ENCODE measurements at regions not wholly inside any gene's neighbourhood (a gene's known extent, or its start where the extent isn't known, plus 50 kb on each side); places are given as distances from the start of the nearest gene placed in this dataset.

DNA sequence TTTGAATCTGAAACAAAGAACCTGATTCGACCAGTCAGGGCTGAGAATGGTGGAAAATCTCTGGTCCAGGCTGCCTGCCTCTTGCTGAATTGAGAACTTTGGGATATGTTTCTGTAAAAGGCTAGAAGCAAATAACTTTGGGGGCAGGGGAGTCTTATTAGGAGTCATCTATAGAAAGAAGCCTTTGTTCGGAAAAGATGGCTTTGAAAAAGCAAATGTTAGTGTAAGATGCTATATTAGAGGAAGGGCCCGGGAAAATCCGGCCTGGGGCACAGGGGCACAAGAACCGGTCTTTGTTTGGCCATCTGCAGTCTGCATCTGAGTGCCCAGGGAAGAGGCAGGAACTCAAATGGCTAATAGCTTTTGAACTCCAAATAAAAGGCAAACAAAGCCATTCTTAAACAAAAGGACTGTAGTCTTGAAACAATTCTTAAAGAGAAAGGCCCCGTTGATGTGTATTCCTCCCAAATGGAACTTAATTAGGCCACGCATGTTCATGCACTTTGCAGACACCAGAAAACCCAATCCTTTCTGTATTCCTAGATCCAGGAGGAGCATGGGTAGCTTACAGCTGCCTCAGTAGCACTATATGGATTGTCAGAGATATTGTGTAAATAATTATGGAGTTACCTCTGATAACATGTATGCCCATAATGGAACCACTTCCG, 180.0 kb upstream of the ARL4C start:
- Histone ChIP-seq H3K9me3 (ENCODE audit: insufficient read depth, low read length, severe bottlenecking) (no peaks in the 10 kb centered on the region), H3K4me3 (ENCODE audit: low read depth in 1 of 2, low read length in 2 of 2) (no peak overlapping the region), H3K9ac (ENCODE audit: low read depth, low read length) (no peak overlapping the region), H3K36me3 (ENCODE audit: insufficient read depth, low read length) (no peaks in the 10 kb centered on the region), H3K4me1 (ENCODE audit: insufficient read depth, low read length) (no peaks in the 10 kb centered on the region), H2AFZ (ENCODE audit: low read depth, low read length) (no peak overlapping the region), H3K27ac (ENCODE audit: low read length) (no peak overlapping the region), H3K4me2 (ENCODE audit: insufficient read depth, low read length) (no peak overlapping the region), H4K20me1 (ENCODE audit: insufficient read depth, low read length) (no peaks in the 10 kb centered on the region), H3K79me2 (ENCODE audit: insufficient read depth, low read length) (no peaks in the 10 kb centered on the region), H3K27me3 (ENCODE audit: insufficient read depth, low read length, poor library complexity) (peaks cover 7% of the 10 kb centered on the region)
- TF ChIP-seq EZH2 (IDR thresholded peaks at IDR 0.05; ENCODE audit: borderline replicate concordance, low read depth, low read length, severe bottlenecking) (no peak), CTCF (IDR thresholded peaks at IDR 0.05; ENCODE audit: borderline replicate concordance, extremely low read depth, low read length, poor library complexity, severe bottlenecking) (no peak)
- ATAC-seq (ENCODE audit: insufficient read depth, low read depth) (no peak), DNase-seq (no peak)

- DNase-seq (no peak), ATAC-seq (ENCODE audit: insufficient read depth, low read depth) (no peak)
- H3K9ac ChIP-seq (ENCODE audit: low read depth, low read length): no peak overlapping the region
- no peaks in the 10 kb centered on the region for H3K4me1 ChIP-seq (ENCODE audit: insufficient read depth, low read length)
- no peak overlapping the region for H3K4me2 ChIP-seq (ENCODE audit: insufficient read depth, low read length)
- no peak overlapping the region for H3K27ac ChIP-seq (ENCODE audit: low read length)
- H3K4me3 ChIP-seq (ENCODE audit: low read depth in 1 of 2, low read length in 2 of 2): no peak overlapping the region
- H3K27me3 ChIP-seq (ENCODE audit: insufficient read depth, low read length, poor library complexity): peaks cover 7% of the 10 kb centered on the region
- TF ChIP-seq CTCF (IDR thresholded peaks at IDR 0.05; ENCODE audit: borderline replicate concordance, extremely low read depth, low read length, poor library complexity, severe bottlenecking): no peak
- TF ChIP-seq EZH2 (IDR thresholded peaks at IDR 0.05; ENCODE audit: borderline replicate concordance, low read depth, low read length, severe bottlenecking): no peak
- no peak overlapping the region for H2AFZ ChIP-seq (ENCODE audit: low read depth, low read length)
- no peaks in the 10 kb centered on the region for H3K9me3 ChIP-seq (ENCODE audit: insufficient read depth, low read length, severe bottlenecking)
- H3K36me3 ChIP-seq (ENCODE audit: insufficient read depth, low read length): no peaks in the 10 kb centered on the region
- H4K20me1 ChIP-seq (ENCODE audit: insufficient read depth, low read length): no peaks in the 10 kb centered on the region
- no peaks in the 10 kb centered on the region for H3K79me2 ChIP-seq (ENCODE audit: insufficient read depth, low read length)
Observed at GRCh38 chr2:234676109-234676782, 179.4 kb upstream of the ARL4C start.

- Histone ChIP-seq H3K27ac (ENCODE audit: low read length) (no peak overlapping the region), H3K9me3 (ENCODE audit: insufficient read depth, low read length, severe bottlenecking) (no peaks in the 10 kb centered on the region), H3K4me2 (ENCODE audit: insufficient read depth, low read length) (no peak overlapping the region), H3K4me1 (ENCODE audit: insufficient read depth, low read length) (no peaks in the 10 kb centered on the region), H2AFZ (ENCODE audit: low read depth, low read length) (no peak overlapping the region), H3K9ac (ENCODE audit: low read depth, low read length) (no peak overlapping the region), H3K79me2 (ENCODE audit: insufficient read depth, low read length) (no peaks in the 10 kb centered on the region), H4K20me1 (ENCODE audit: insufficient read depth, low read length) (no peaks in the 10 kb centered on the region), H3K27me3 (ENCODE audit: insufficient read depth, low read length, poor library complexity) (peaks cover 3% of the 10 kb centered on the region), H3K36me3 (ENCODE audit: insufficient read depth, low read length) (no peaks in the 10 kb centered on the region), H3K4me3 (ENCODE audit: low read depth in 1 of 2, low read length in 2 of 2) (no peak overlapping the region)
- no peak for ATAC-seq (ENCODE audit: insufficient read depth, low read depth)
- TF ChIP-seq CTCF (IDR thresholded peaks at IDR 0.05; ENCODE audit: borderline replicate concordance, extremely low read depth, low read length, poor library complexity, severe bottlenecking) (no peak), EZH2 (IDR thresholded peaks at IDR 0.05; ENCODE audit: borderline replicate concordance, low read depth, low read length, severe bottlenecking) (no peak)
- DNase-seq: no peak
Observed at GRCh38 chr2:234674781-234675201, 177.9 kb upstream of the ARL4C start.

All from DND-41 (cell line).